GM18502 (cell line): ENCODE measurements at regions not wholly inside any gene's neighbourhood (a gene's known extent, or its start where the extent isn't known, plus 50 kb on each side); places are given as distances from the start of the nearest gene placed in this dataset.
A peak's percentile ranks its signal among the peaks of the same experiment; 100 is the strongest.

Source experiments
- ATAC-seq: cut with Tn5 transposase; IDR thresholded peaks from one replicate; pipeline ENCODE4 v1.9.1; 2021; ENCODE audit warnings: mild to moderate bottlenecking; ENCODE audit not compliant: unreplicated experiment, poor library complexity

DNA sequence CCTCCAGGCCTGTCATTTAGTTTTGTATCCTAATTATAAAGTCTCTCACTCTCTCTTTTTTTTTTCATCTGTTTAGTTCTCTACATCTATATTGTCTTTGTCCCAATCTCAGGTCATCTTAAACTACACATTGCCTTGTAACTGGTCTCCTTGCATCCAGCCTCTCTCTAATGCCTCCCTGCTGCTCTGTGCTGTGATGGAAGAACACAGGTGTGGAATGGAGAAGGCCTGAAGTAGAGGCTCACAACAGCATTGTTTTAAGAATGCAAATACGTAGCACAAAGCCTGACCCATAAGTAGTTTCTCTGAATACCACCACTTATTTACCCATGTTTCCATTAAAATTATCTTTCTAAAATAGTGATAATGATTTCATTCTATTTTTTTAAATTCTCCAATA, 108.8 kb upstream of the FRY start:
- no peak for ATAC-seq

GRCh38 chr13:31923134-31923763, 108.3 kb upstream of the FRY start:
- no peak for ATAC-seq

- no peak for ATAC-seq
Measured at GRCh38 chr13:31925079-31925478, 106.5 kb upstream of the FRY start.

DNA sequence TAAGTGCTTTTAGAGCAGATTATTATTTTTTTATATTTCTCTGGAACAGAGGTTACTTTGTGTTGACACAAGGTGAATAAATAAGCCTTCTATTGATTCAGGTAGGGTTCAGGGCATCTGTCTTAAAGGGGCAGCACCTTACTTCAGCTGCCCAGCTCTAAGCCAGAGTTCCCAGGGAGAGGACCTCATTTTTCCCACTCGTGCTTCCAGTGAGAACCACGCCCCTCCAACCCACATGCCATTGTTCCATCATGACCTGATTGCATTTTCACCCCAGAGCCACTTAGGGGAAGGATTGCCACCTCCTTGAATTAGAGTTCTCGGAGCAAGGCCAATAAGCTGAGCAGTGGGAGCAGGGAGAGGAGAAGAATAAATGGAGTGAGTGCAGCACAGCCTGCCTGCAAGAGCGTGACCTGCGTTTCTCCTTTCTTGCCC, 104.3 kb upstream of the FRY start:
- no peak for ATAC-seq

DNA sequence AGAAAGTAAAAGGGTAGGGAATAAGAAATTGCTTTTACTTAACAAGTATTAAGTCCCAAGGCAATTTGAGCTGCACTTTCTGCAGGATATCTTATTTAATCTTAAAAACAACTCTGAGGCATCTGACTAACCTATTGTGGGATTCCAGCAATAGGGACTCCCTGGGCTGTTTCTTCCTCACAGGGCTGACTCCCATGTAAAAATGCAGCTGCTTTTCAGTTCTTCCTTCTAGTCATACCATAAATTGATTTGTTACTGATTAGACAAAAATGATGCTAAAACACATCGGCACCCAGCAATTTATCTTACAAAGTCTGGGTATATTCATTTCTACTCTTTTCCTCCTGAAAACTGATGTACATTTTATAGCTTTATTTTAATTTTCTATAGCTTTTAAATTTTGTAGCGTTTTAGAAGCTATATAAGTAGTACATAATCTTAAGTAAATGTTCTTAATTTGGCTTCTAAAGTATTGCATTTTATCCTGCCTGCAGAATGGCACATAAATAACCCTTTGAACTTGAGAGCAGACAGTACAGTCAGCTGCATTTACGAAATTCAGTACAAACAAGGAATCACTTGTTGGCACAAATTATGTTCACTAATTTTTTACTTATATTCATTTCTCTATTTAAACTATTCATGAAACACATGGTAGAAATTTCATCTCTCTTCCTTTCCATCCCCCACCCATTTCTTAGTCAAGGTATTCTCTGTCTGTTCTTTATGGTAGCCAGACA, 102.4 kb upstream of the FRY start:
- no peak for ATAC-seq

- ATAC-seq = peak; percentile 33
Measured at GRCh38 chr13:31930490-31930889, 101.1 kb upstream of the FRY start.

- ATAC-seq = peak; percentile 100
Measured at GRCh38 chr13:31930901-31931522, 100.6 kb upstream of the FRY start.

GRCh38 chr13:31937436-31937835, 94.1 kb upstream of the FRY start:
- ATAC-seq = no peak

DNA sequence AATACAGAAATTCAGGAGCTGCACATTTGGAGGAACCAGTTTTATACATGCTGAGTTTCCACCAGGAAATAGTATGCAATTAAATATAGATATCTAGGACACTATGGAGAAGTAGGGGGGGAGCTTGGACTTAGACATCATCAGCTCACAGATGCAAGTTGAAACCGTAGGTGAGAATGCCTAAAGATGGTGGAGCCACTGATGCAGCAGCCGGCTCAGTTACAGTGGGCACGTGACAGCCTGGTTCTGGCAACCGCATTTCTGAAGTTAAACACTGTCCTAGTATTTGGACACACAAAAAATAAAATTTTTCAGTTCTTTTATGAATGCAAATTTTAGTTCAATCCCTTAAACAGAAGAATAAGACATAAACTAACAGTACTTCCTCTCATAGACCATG, 91.5 kb upstream of the FRY start:
- no peak for ATAC-seq

- no peak for ATAC-seq
Measured at GRCh38 chr13:31943591-31943990, 88.0 kb upstream of the FRY start.

GRCh38 chr13:31944262-31945160, 87.1 kb upstream of the FRY start:
- ATAC-seq = no peak

DNA sequence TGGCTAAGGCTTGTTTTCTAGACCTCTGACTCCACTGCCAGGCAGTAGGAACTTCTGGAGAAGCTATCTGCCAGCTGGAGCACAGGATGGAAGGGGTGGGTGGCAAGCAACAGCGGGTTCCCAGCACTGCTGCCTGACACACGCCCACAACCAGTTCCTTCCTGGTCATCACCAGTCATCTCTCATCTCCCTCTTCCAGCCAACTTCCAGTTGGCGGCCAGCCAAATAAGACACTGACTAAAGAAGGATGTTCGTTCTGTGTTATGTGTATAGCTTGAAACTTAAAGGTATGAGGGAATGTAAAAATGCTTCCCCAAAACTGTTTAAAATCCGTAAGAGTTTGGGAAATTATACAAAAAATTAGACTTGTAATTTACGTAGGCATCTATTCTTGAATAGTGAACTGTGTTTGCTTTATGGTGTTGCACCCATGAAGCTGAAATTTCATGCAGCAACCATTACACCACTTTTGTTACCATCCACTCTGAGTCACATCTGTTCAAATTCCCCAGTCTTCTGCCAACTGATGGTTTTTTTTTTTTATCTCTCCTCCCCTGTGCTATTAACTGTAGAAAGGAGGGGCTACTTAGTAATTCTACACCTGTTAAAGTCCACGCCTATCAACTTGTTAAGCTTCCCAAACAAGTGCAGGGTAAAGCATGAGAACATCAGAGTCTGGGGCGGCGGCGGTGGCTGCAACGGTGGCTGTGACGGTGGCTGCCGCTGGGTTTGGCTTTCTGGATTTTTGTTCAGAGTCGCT, 86.2 kb upstream of the FRY start:
- no peak for ATAC-seq

GRCh38 chr13:31946091-31946770, 85.3 kb upstream of the FRY start:
- ATAC-seq = no peak

GRCh38 chr13:31947105-31947504, 84.5 kb upstream of the FRY start:
- ATAC-seq = no peak

DNA sequence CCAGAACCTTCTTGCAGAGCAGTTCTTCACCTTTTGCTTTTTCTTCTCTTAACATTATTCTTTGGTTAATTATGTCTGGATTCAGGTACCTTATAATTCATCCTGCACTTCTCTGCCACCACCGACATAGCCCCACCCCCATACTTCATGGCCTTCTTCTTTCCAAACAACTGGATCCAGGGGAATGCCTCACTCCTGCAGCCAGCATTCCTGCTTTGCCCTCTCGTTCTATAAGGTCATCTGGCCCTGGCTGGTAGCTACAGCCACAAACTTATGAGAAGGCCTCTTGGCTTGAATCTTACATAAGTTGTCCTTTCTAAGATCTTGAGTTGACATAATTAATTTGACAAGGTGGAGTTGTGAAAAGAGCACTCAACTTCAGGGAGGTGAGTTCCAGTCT, 84.1 kb upstream of the FRY start:
- ATAC-seq = no peak

DNA sequence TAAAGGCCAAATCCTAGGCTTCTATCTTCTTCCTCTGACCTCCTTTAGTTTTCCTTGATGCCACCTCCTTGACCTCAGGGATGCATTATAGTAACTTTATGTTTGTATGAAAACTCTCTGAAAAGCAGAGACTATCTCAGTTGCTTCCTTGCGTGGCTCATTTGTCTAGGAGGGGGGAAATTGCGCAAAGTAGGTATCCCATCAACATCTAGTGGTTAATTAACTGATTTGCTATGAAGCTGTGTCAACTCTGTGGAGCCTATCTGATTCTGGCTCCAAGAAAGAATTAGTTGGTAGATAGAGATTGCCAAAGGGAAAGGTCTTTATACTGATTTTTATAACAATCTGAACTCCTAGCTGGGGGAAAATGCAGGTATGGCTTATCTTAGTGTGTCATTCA, 82.1 kb upstream of the FRY start:
- ATAC-seq = no peak

GRCh38 chr13:31950111-31950815, 81.3 kb upstream of the FRY start:
- no peak for ATAC-seq

DNA sequence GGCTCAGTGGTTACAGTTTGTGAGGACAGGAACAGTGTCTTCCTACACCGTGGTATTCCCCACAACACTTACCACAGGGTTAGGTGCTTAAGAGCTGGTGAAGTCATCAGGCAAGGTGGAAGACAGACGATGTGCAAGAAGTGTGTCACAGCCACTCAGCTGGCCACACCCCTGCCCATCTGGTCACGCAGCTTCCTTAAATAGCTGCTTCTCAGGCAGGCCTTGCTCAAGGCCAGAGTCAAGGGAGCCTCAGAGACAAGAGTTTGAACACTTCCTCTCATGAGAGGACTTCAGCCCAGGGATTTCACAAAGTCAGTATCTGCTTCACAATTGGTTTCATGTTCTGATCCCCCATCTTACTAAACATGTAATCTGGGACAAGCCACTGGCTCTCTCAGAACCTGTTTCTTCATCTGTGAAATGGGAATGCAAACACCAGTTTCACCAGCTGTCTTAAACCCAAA, 80.3 kb upstream of the FRY start:
- ATAC-seq = peak; percentile 94
